ENCODE measurements at regions not wholly inside any gene's neighbourhood (a gene's known extent, or its start where the extent isn't known, plus 50 kb on each side); places are given as distances from the start of the nearest gene placed in this dataset.
"Not testable (repeated sequence)": the region's sequence is repeated elsewhere in the genome, so short reads cannot be mapped to it uniquely, and the experiment has no call there.

GRCh38 chr20:30499123-30499522 lies 758.3 kb upstream of the DEFB115 start:
- Histone ChIP-seq H3K27ac (no peak overlapping the region), H3K27me3 (no peaks in the 10 kb centered on the region), H3K9me3 (no peaks in the 10 kb centered on the region), H3K36me3 (no peaks in the 10 kb centered on the region), H3K4me2 (no peak overlapping the region), H4K20me1 (no peaks in the 10 kb centered on the region), H3K9ac (no peak overlapping the region), H3K4me1 (no peaks in the 10 kb centered on the region), H3K4me3 (no peak overlapping the region)
- TF ChIP-seq Cebpa-rat (IDR thresholded peaks at IDR 0.05) = no peak

- not testable (repeated sequence) for H3K4me3 ChIP-seq, H3K4me1 ChIP-seq, H3K4me2 ChIP-seq, H3K27ac ChIP-seq, H4K20me1 ChIP-seq, H3K27me3 ChIP-seq, H3K9ac ChIP-seq, H3K36me3 ChIP-seq, H3K9me3 ChIP-seq
These were observed 757.6 kb upstream of the DEFB115 start for GRCh38 chr20:30499716-30500446.

- not testable (repeated sequence) for H3K9ac ChIP-seq, H3K27me3 ChIP-seq, H3K4me1 ChIP-seq, H4K20me1 ChIP-seq, H3K9me3 ChIP-seq, H3K4me2 ChIP-seq, H3K27ac ChIP-seq, H3K4me3 ChIP-seq, H3K36me3 ChIP-seq
These were observed 757.0 kb upstream of the DEFB115 start for GRCh38 chr20:30500447-30500820.

DNA sequence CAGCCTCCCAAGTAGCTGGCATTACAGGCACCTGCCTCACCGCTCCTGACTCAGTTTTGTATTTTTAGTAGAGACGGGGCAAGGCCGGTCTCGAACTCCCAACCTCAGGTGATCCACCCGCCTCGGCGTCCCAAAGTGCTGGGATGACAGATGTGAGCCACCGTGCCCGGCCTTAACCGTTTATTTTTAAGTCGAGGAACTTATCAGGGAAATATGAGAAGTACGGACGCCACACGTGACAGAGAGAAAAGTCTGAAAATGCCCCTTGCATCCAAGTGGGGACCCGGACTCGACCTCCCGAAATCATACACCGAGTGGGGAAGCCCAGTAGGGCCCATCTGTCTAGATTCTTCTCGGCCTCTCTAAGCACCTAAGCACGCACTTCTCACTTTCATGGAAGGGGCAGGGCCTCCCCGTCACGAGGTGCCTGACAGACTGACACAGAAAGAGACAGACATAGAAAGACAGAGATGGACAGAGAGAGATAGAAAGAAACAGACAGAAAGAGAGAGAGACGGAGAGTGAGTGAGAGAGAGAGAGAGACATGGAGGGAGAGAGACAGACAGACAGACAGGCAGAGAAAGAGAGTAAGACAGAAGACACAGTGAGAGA lies 756.5 kb upstream of the DEFB115 start:
- no peak overlapping the region for H3K27ac ChIP-seq
- no peaks in the 10 kb centered on the region for H4K20me1 ChIP-seq
- H3K4me2 ChIP-seq = no peak overlapping the region
- H3K4me1 ChIP-seq = no peaks in the 10 kb centered on the region
- no peaks in the 10 kb centered on the region for H3K27me3 ChIP-seq
- TF ChIP-seq Cebpa-rat (IDR thresholded peaks at IDR 0.05) = no peak
- H3K36me3 ChIP-seq = no peaks in the 10 kb centered on the region
- H3K9me3 ChIP-seq = peaks cover under 1% of the 10 kb centered on the region; the same call in 1 of the 2 replicates
- no peak overlapping the region for H3K9ac ChIP-seq
- no peak overlapping the region for H3K4me3 ChIP-seq

GRCh38 chr20:30502670-30503069 lies 754.8 kb upstream of the DEFB115 start:
- peaks cover 15% of the 10 kb centered on the region for H3K9me3 ChIP-seq
- H4K20me1 ChIP-seq = no peaks in the 10 kb centered on the region
- TF ChIP-seq Cebpa-rat (IDR thresholded peaks at IDR 0.05) = no peak
- H3K9ac ChIP-seq = no peak overlapping the region
- H3K27me3 ChIP-seq = no peaks in the 10 kb centered on the region
- no peak overlapping the region for H3K4me2 ChIP-seq
- no peak overlapping the region for H3K4me3 ChIP-seq
- no peaks in the 10 kb centered on the region for H3K36me3 ChIP-seq
- no peaks in the 10 kb centered on the region for H3K4me1 ChIP-seq
- no peak overlapping the region for H3K27ac ChIP-seq

DNA sequence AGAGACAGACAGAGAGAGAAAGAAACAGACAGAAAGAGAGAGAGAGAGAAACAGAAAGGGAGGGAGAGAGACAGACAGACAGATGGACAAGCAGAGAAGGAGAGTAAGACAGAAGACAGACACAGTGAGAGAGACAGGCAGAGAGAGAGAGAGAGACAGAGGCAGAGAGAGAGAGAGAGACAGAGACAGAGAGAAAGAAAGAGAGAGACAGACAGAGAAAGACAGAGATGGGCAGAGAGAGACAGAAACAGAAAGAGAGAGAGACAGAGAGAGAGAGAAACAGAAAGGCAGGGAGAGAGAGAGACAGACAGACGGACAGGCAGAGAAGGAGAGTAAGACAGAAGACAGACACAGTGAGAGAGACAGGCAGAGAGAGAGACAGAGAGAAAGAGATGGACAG lies 754.3 kb upstream of the DEFB115 start:
- H3K4me2 ChIP-seq, H3K36me3 ChIP-seq, H3K9ac ChIP-seq, H3K27me3 ChIP-seq, H3K4me1 ChIP-seq, H3K27ac ChIP-seq, H4K20me1 ChIP-seq, H3K4me3 ChIP-seq: not testable (repeated sequence)
- H3K9me3 ChIP-seq = peaks cover 17% of the 10 kb centered on the region

DNA sequence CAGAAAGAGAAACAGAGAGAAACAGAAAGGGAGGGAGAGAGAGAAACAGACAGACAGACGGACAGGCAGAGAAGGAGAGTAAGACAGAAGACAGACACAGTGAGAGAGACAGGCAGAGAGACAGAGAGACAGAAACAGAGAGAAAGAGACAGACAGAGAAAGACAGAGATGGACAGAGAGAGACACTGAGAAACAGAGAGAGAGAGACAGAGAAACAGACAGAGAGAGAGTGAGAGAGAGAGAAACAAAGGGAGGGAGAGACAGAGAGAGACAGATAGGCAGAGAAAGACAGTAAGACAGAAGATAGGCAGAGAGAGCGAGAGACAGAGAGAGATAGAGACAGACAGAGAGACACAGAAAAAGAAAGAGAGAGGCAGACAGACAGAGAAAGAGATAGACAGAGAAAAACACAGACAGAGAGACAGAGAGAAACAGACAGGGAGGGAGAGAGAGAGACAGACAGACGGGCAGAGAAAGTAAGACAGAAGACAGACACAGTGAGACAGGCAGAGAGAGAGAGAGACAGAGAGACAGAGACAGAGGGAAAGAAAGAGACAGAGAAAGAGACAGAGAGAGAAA lies 753.4 kb upstream of the DEFB115 start:
- Histone ChIP-seq H3K36me3 (no peaks in the 10 kb centered on the region), H3K4me2 (no peak overlapping the region), H3K4me3 (no peak overlapping the region)

DNA sequence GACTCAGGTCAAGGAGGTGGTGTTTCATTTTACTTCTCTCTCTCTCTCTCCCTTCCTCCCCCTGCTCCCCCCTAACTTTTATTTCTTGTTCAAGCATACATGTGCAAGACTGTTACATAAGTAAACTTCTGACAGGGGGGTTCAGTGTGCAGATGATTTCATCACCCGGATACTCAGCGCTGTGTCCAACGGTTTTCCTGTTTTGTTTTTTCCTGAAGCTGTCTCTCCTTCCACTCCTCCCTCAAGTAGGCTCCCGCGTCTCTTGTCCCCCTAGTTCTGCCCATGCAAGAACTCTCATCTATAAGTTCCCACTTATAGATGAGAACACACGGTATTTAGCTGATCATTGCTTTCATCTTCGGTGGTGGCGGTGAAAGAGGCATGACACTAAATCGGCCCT lies 751.9 kb upstream of the DEFB115 start:
- Histone ChIP-seq H3K4me2 (no peak overlapping the region), H3K36me3 (no peaks in the 10 kb centered on the region), H3K27me3 (no peaks in the 10 kb centered on the region), H3K4me3 (no peak overlapping the region), H3K27ac (no peak overlapping the region), H3K9me3 (peaks cover 17% of the 10 kb centered on the region), H3K4me1 (no peaks in the 10 kb centered on the region), H3K9ac (no peak overlapping the region), H4K20me1 (no peaks in the 10 kb centered on the region)
- no peak for TF ChIP-seq Cebpa-rat (IDR thresholded peaks at IDR 0.05)

More for the DNA sequence above, 753.4 kb upstream of the DEFB115 start:
- no peaks in the 10 kb centered on the region for H4K20me1 ChIP-seq
- H3K27me3 ChIP-seq = no peaks in the 10 kb centered on the region
- H3K9ac ChIP-seq = no peak overlapping the region
- no peaks in the 10 kb centered on the region for H3K4me1 ChIP-seq
- no peak overlapping the region for H3K27ac ChIP-seq
- peaks cover 17% of the 10 kb centered on the region for H3K9me3 ChIP-seq
- TF ChIP-seq Cebpa-rat (IDR thresholded peaks at IDR 0.05) = no peak

DNA sequence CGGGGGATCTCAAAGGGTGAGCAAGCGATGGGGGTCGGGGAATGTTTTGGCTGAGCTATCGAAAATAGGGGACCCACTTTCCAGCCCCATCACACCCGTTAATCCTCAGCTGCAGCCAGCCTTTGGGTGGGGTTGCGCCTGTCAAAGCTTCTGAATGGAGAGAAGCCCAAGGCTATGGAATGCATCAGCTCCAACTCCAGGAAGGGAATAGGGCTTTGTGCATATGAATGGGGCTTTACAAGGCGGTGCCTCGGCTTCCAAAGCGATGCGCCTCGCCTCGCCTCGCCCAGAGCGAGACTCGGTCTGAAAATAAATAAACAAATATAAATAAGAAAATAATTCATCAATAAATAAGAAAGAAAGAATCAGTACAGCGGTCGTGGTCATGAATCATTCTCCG lies 751.4 kb upstream of the DEFB115 start:
- H3K4me1 ChIP-seq = no peaks in the 10 kb centered on the region
- no peaks in the 10 kb centered on the region for H3K36me3 ChIP-seq
- no peaks in the 10 kb centered on the region for H4K20me1 ChIP-seq

GRCh38 chr20:30508382-30508781 lies 749.1 kb upstream of the DEFB115 start:
- H3K9ac ChIP-seq, H3K36me3 ChIP-seq, H3K4me1 ChIP-seq, H3K4me2 ChIP-seq, H3K27me3 ChIP-seq, H4K20me1 ChIP-seq, H3K4me3 ChIP-seq, H3K27ac ChIP-seq: not testable (repeated sequence)
- peaks cover 44% of the 10 kb centered on the region for H3K9me3 ChIP-seq

More for the DNA sequence above, 751.4 kb upstream of the DEFB115 start:
- no peak overlapping the region for H3K4me2 ChIP-seq
- no peak for TF ChIP-seq Cebpa-rat (IDR thresholded peaks at IDR 0.05)
- H3K27ac ChIP-seq = no peak overlapping the region
- H3K27me3 ChIP-seq = no peaks in the 10 kb centered on the region
- no peak overlapping the region for H3K9ac ChIP-seq
- H3K4me3 ChIP-seq = no peak overlapping the region
- H3K9me3 ChIP-seq = peaks cover 21% of the 10 kb centered on the region
